Aorta (tissue), 5 donors: ENCODE measurements at regions not wholly inside any gene's neighbourhood (a gene's known extent, or its start where the extent isn't known, plus 50 kb on each side); places are given as distances from the start of the nearest gene placed in this dataset.

Experiments used
- ATAC-seq: fragments of 200-7000 bp; cut with Tn5 transposase; one replicate; pipeline ENCODE4 v1.9.1; 2022; ENCODE audit warnings: moderate library complexity; ENCODE audit not compliant: low FRiP score
- DNase-seq, 2 donors: peaks; one replicate each; pipeline ENCODE4 v3.0.0-alpha.2; 2020
- H3K27ac ChIP-seq, 2 donors: one replicate each; pipeline ENCODE4 v1.5.1; 2013; ENCODE audit warnings: low read length in 2 of 2, mild to moderate bottlenecking in 2 of 2, moderate library complexity in 2 of 2, control low read depth in 1 of 2, inconsistent platforms in 1 of 2, low read depth in 1 of 2
- H3K27me3 ChIP-seq, 2 donors: one replicate each; pipeline ENCODE4 v1.6.1; 2013; ENCODE audit warnings: control low read depth in 1 of 2, low read length in 1 of 2, mild to moderate bottlenecking in 1 of 2, moderate library complexity in 1 of 2; ENCODE audit not compliant: insufficient read depth in 2 of 2, control insufficient read depth in 1 of 2
- H3K36me3 ChIP-seq, 2 donors: one replicate each; pipeline ENCODE4 v1.6.1; 2013; ENCODE audit warnings: control low read depth in 1 of 2, low read length in 1 of 2, mild to moderate bottlenecking in 1 of 2; ENCODE audit not compliant: insufficient read depth in 2 of 2, control insufficient read depth in 1 of 2
- H3K4me1 ChIP-seq, 2 donors: one replicate each; pipeline ENCODE4 v1.6.1; 2013; ENCODE audit warnings: low read length in 2 of 2, control low read depth in 1 of 2, mild to moderate bottlenecking in 1 of 2, moderate library complexity in 1 of 2; ENCODE audit not compliant: insufficient read depth in 2 of 2, control insufficient read depth in 1 of 2
- H3K4me3 ChIP-seq, 2 donors: one replicate each; pipeline ENCODE4 v1.5.1; 2013; ENCODE audit warnings: low read length in 2 of 2, control low read depth in 1 of 2, mild to moderate bottlenecking in 1 of 2
- H3K9me3 ChIP-seq: one replicate; pipeline ENCODE4 v1.6.1; 2013; ENCODE audit warnings: mild to moderate bottlenecking, low read length; ENCODE audit not compliant: control insufficient read depth
- WGBS, 2 donors: extraction: QIAGEN DNeasy Blood & Tissue Kit; methylation state at CpG; one replicate each; pipeline ENCODE4 v1.1.7; 2013; 5-methylcytosine and 5-hydroxymethylcytosine counted together
- intact Hi-C, 2 donors: fragments of 100-400 bp; cut with DNase I; formaldehyde crosslinking; loops; one replicate each; pipeline versions ENCODE4 v1.14.2 to v1.15.0; 2022
- donor health status: healthy with polysubstance abuse.
- donor health status: Bipolar disorder and iron deficiency.
- donor health status: DM: no; HTN: no; CAD: no.
- donor health status: DM: no; HTN: no; CAD: no.
- donor health status: DM: yes; HTN: yes; CAD: no.

DNA sequence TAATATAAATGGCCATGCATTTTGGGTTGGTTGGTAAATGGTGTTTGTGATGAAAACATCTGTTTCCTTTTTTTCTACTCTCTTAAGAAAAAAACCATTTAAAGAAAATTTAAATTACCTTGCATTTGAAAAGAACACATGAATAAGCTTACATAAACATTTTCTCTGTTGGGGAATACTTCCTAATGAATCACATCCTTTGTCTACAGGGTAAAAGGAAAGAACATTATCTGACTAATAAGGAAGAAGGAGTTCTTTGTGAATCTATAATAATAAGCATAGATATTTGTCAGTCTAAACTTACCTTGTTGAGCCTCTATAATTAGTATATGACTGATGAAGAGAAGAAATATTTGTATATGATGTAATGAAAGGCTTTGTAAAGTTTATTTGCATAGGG, 254.1 kb upstream of the ZNF717 start:
- DNase-seq: no peak
- no peaks in the 10 kb centered on the region for H3K36me3 ChIP-seq
- no peak for ATAC-seq
- H3K4me1 ChIP-seq: peaks cover under 1 to 2% of the 10 kb centered on the region in 2 donors
- intact Hi-C loops: no loop called here
- H3K9me3 ChIP-seq: no peaks in the 10 kb centered on the region
- H3K27me3 ChIP-seq: no peaks in the 10 kb centered on the region
- no peak overlapping the region for H3K27ac ChIP-seq
- no peak overlapping the region for H3K4me3 ChIP-seq

GRCh38 chr3:76040946-76041345, 255.6 kb upstream of the ZNF717 start:
- H3K36me3 ChIP-seq: no peaks in the 10 kb centered on the region
- DNase-seq: no peak
- intact Hi-C loops: no loop called here
- peaks cover 2 to 5% of the 10 kb centered on the region in 2 donors for H3K4me1 ChIP-seq
- no peaks in the 10 kb centered on the region for H3K9me3 ChIP-seq
- WGBS, 2 donors: 6 to 11% methylated on average over 1 of the region's 1 CpG
- H3K4me3 ChIP-seq: no peak overlapping the region
- H3K27ac ChIP-seq: no peak overlapping the region
- no peak for ATAC-seq
- H3K27me3 ChIP-seq: no peaks in the 10 kb centered on the region

DNA sequence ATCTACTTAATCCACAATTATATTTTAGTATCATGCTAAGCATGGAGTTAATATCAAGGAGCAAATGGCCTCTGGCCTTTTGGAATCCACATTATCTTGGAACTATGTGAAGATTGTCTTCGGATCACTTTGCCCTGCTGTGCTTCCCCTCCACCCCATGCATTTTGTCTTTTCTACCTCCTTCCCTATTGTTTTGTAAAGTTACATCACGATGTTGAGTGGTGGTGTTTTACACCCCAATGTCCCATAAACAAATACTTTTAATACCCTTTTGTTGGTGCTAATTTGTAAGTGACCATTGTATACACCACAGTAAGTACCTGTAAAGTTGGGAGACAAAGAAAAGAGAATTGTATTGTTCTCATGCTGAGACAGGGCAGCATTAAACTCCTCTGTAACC, 258.4 kb upstream of the ZNF717 start:
- intact Hi-C loops: no loop called here
- Histone ChIP-seq H3K4me1 (peaks cover 2 to 5% of the 10 kb centered on the region in 2 donors), H3K9me3 (no peaks in the 10 kb centered on the region), H3K27ac (no peak overlapping the region), H3K4me3 (no peak overlapping the region), H3K27me3 (no peaks in the 10 kb centered on the region), H3K36me3 (no peaks in the 10 kb centered on the region)
- ATAC-seq (no peak), DNase-seq (no peak)
- 72 to 96% methylated on average over 2 of the region's 2 CpGs for WGBS, 2 donors

DNA sequence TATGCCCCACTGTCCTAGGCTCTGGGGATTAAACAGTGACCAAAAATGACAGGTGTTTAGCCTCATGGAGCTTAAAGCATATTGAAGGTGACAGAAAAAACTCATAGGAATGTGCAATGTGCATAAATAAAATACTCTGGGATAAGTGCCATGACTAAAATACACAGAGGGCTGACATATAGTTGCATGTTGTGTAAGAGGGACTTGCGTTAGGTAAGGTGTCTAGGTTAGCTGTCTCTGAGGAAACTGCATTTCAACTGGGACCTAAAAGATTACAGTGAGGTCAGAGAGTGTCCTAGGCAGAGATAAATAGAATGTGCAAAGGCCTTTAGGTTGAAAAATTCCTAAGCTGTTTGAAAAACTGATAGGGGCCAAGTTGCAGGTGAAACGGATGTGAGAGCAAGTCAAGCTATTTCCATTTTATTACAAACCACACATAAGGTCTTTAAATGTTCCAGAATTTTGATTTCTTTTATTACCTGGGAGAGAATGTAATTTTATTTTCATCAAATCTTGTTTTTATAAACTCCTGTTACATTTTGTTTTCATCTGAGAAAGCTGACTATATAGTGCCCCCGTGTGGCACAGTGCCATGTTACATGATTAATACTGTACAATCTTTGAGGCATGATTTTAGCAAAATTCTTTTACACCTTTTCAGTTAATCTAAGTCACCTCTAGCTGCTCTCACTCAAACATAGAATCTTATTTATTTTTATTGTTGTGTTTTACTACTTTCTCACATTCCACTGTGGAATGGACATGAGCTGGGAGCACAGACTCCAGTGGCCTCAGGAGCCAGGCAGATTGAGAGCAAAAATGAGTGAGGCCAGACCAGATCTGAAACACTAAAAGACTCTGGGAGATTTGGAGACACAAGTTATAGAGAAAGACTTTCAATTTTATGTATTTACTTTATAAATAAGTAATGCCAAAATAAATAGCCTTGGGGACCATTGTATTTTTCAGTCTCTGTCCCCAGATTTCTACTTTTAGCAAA, 259.6 kb upstream of the ZNF717 start:
- DNase-seq (no peak), ATAC-seq (no peak)
- WGBS, 2 donors: 40 to 43% methylated on average over 3 of the region's 3 CpGs
- Histone ChIP-seq H3K27me3 (no peaks in the 10 kb centered on the region), H3K9me3 (no peaks in the 10 kb centered on the region), H3K36me3 (no peaks in the 10 kb centered on the region), H3K4me3 (no peak overlapping the region), H3K27ac (no peak overlapping the region), H3K4me1 (peaks cover 2 to 5% of the 10 kb centered on the region in 2 donors)
- intact Hi-C loops: no loop called here

- no peak for DNase-seq
- Histone ChIP-seq H3K36me3 (no peaks in the 10 kb centered on the region), H3K27ac (no peak overlapping the region), H3K9me3 (no peaks in the 10 kb centered on the region), H3K27me3 (no peaks in the 10 kb centered on the region), H3K4me1 (peaks cover 2 to 5% of the 10 kb centered on the region in 2 donors), H3K4me3 (no peak overlapping the region)
- 86 to 89% methylated on average over 5 of the region's 5 CpGs for WGBS, 2 donors
- intact Hi-C loops: no loop called here
- ATAC-seq: no peak
Observed at GRCh38 chr3:76047368-76047767, 262.0 kb upstream of the ZNF717 start.

DNA sequence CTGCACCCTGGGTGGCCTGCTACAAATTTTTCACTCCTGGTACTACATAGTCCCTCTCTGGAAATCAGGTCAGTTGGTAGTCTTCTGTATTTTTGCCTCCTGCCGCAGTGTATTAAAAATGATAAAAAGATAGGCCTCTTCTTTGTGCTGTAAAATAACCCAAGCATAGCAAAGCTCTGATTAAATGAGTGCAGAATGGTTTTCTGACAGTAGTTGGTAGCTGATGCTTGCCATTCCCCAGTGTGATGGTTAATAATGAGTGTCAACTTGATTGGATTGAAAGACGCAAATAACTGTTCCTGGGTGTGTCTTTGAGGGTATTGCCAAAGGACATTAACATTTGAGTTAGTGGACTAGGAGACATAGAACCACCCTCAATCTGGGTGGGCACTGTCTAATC, 264.4 kb upstream of the ZNF717 start:
- intact Hi-C loops: no loop called here
- Histone ChIP-seq H3K4me3 (no peak overlapping the region), H3K27ac (no peak overlapping the region), H3K36me3 (no peaks in the 10 kb centered on the region), H3K4me1 (peaks cover 0 to 1% of the 10 kb centered on the region in 2 donors), H3K27me3 (no peaks in the 10 kb centered on the region), H3K9me3 (no peaks in the 10 kb centered on the region)
- no peak for DNase-seq
- WGBS, 2 donors: 90 to 95% methylated on average over 2 of the region's 2 CpGs
- no peak for ATAC-seq

DNA sequence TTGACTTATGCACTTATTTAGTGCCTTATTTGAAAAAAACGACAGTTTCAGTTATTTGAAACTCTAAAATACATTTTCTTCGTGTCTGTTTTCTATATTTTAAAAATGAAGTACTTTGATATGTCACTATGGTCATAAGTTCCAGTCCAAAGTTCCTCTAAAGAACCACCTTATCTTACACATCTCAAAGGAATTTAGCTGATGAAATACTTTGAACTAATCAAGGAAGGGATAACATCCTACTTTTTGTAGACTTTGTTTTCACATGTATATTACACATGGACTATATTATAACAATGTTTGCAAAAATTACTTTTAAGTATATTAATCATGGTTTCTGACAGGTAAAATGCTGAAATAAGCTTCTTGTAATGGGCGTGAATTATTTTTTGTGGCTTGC, 265.8 kb upstream of the ZNF717 start:
- intact Hi-C loops: no loop called here
- ATAC-seq: no peak
- Histone ChIP-seq H3K27ac (no peak overlapping the region), H3K4me1 (no peaks in the 10 kb centered on the region), H3K4me3 (no peak overlapping the region), H3K27me3 (no peaks in the 10 kb centered on the region), H3K9me3 (no peaks in the 10 kb centered on the region), H3K36me3 (no peaks in the 10 kb centered on the region)
- 69% methylated on average over 3 of the region's 3 CpGs for WGBS, 2 donors
- DNase-seq: no peak

GRCh38 chr3:76054404-76054803, 269.1 kb upstream of the ZNF717 start:
- Histone ChIP-seq H3K27ac (no peak overlapping the region), H3K36me3 (no peaks in the 10 kb centered on the region), H3K9me3 (no peaks in the 10 kb centered on the region), H3K4me1 (no peaks in the 10 kb centered on the region), H3K27me3 (no peaks in the 10 kb centered on the region), H3K4me3 (no peak overlapping the region)
- ATAC-seq (no peak), DNase-seq (no peak)
- WGBS, 2 donors: 36% methylated on average over 1 of the region's 1 CpG
- intact Hi-C loops: no loop called here

- intact Hi-C loops: no loop called here
- H3K27me3 ChIP-seq: no peaks in the 10 kb centered on the region
- peaks cover 1% of the 10 kb centered on the region for H3K9me3 ChIP-seq
- 95 to 98% methylated on average over 3 of the region's 3 CpGs for WGBS, 2 donors
- ATAC-seq: no peak
- DNase-seq: no peak
- no peak overlapping the region for H3K4me3 ChIP-seq
- no peaks in the 10 kb centered on the region for H3K4me1 ChIP-seq
- no peak overlapping the region for H3K27ac ChIP-seq
- H3K36me3 ChIP-seq: no peaks in the 10 kb centered on the region
Observed at GRCh38 chr3:76061654-76062053, 276.3 kb upstream of the ZNF717 start.
